NCI-H510A (cell line): ENCODE measurements at regions not wholly inside any gene's neighbourhood (a gene's known extent, or its start where the extent isn't known, plus 50 kb on each side); places are given as distances from the start of the nearest gene placed in this dataset.
"Not testable (repeated sequence)": the region's sequence is repeated elsewhere in the genome, so short reads cannot be mapped to it uniquely, and the experiment has no call there.

ENCODE experiments used
- DNase-seq: peaks from one replicate; lab custom pipeline; 2025; lab: John Stamatoyannopoulos, UW

DNA sequence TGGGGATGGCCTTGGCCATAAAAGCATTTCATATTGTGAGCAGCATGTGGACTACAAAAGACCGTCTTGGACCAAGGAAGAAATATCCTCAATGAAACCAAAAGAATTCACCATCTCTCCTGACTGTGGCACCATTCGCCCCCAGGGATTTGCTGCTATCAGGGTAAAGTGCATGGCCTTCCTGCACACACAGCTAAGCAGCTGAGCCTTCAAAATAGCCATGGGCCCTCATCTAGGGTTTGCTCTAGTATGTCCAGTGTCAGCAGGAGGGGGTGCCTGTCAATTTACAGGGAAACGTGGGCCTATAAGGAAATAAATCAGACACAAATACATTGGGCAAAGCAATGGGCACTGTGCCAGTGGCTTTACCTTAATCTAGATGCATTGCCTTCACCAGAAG lies 296.6 kb upstream of the NBPF12 start:
- not testable (repeated sequence) for DNase-seq

DNA sequence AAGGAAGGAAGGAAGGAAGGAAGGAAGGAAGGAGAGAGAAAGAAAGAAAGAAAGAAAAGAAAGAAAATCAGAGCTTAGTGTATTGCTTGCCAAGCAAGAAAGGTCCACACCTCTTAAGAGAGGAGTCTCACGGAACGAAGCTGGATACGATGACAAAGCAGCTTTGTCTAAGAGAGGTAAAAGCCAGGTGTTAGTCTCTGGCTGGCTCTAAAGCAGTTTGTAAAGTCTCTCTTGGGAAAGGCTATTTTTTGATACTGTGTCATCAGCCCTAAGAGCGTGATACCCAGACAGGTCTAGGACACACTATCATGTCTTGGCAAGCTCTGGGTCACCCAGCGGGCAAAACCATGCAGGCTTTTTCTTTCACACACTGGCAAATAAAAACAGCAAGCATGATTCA lies 297.5 kb upstream of the NBPF12 start:
- DNase-seq: not testable (repeated sequence)

DNA sequence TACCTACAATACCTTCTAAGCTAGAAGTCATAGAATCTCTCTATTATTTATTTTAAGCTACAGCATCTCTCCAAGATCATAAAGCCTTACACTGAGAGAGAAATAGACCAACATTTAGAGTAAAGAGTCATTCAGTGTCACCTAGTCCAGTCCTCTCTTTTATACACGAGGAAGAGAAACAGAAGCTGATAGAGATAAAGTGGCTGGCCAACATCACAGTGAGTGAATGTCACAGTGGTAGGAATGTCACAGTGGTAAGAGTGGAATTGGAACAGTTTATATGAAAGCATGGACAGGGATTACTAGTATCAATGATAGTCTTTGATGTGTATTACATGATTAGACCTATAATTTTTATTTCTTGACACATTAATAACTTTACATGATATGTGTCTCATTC lies 307.8 kb upstream of the NBPF12 start:
- not testable (repeated sequence) for DNase-seq

DNA sequence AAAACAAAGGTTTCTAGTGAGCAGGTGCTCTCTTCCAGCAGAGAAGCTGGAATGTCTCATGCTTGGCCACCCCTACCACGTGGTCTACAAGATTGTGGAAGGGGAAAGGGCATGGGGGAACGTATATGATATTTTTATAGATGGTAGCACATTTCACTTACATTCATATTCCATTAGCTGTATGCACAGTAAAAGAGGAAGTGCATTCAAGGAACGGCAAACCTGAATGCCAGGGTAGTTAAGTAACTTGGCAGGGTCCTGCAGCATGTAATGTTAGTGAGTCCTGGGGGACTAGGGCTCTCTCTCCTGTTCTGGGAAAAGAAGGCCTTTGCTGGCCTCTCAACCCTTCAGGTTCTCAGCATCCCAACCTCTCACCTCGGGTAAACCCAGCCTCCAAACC lies 319.5 kb upstream of the NBPF12 start:
- DNase-seq: not testable (repeated sequence)

DNA sequence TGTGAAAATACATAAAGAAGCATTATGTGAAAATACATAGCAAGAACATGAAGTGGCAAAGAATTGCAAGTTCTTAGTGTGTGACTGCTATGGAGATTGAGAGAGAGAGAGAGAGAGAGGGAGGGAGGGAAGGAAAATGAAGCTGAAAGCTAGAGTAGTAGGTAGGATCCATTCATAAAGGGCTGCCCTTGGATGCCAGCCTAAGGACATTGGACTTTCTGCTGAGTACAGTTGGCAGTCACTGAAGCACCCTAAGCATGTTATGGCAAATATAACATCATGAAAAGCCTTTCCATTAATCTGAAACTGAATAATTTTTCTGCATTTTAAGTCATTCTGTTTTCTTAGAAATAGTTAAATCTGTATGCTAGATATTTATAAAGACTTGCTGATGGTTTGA lies 333.4 kb upstream of the NBPF12 start:
- DNase-seq: not testable (repeated sequence)

DNA sequence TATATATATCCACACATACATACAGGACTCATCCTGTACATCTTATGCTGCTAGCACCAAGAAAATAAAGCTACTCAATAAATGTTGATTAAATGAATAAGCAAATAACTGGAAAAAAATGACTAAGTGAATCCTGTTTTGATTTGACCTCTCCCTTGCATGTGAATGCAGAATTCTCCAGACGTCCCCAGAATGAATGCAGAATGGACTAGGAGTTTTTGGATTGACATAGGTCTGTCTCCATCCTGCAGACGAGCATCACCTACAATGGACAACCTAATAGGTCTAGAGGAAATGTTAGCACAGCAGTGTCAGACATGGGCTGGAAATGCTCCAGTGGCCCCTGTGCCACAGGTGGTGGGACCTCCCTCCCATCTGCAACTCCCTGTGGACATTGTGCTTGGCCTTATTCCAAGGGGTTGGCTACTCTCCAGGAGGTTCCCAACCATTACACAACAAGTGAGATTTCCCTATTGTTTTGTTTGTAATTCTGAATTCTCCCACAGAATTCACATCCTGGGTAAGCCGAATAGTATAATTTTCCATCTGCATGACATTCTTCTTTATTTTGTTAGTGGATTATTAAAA lies 337.3 kb upstream of the NBPF12 start:
- DNase-seq: not testable (repeated sequence)

DNA sequence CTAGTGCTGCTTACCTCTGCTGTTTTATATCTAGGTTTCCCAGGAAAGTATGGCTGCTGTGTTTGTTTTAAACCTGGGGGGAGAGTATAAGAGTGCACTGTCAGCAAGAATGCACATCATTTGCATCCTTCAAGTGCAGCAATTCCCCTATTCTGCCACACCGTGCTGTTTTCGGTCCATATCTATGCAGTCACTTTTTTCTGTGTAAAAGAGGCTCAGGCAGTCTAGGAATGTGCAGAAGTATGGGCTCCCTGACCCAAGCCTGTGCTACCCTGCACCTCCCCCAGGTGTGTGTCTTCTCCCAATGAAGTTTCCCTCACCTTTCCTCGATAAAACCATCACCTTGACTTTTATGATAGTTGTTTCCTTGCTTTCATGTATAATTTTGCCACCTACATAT lies 338.2 kb upstream of the NBPF12 start:
- not testable (repeated sequence) for DNase-seq

DNA sequence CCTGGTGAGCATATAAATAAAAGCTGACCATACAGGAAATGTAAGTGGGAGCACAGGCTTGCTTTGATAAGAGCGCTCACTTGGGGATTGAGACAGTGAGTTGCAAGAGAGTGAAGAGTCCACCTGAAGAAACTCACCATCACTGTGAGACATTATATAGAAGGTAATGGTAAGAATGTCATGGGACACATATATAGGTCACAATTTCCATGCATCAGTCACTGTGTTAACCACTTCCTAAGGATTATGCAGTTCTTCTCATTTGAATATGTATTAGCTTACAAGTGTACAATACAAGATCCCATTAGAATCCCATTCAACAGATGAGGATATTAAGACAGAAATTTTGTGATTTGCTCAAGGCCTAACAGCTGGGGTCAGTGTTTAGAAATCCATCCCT lies 352.4 kb upstream of the NOTCH2NLA start:
- DNase-seq: not testable (repeated sequence)

DNA sequence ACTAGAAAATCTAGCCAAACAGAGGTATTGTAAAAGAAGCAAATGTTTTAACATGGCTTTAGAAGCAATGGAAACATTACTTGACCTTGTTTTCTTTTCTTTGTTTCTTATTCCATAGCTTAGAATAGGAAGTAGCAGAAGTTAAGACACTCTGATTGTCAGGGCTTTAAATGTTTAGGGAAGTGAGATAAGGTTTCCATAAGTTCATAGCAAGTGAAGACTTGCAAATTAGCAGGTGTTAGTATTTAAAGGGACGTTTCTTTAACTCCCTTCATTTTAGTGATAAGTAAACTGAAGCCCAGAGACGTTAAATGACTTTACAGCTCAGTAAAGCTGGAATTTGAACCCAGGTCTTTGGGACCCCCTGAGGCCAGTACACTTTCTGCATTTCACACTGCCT lies 338.7 kb upstream of the NOTCH2NLA start:
- DNase-seq: not testable (repeated sequence)

DNA sequence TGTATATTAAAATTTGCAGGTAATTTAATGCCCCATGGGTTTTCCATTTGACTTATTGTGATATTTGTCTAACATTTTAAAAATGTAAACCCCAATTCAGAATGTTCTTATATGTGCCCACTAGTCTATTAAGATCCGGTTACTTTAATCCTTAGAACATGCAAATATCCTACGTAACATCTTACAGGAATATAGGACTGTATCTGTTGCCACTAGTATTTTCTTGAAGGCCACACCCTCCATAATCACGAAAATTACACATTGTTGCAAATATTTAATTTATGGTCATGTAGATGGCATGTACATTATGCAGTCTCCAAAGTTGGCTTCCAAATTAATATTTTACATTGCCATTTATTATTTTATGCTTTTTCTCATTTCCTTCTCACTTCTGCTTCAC lies 329.2 kb upstream of the NOTCH2NLA start:
- not testable (repeated sequence) for DNase-seq

DNA sequence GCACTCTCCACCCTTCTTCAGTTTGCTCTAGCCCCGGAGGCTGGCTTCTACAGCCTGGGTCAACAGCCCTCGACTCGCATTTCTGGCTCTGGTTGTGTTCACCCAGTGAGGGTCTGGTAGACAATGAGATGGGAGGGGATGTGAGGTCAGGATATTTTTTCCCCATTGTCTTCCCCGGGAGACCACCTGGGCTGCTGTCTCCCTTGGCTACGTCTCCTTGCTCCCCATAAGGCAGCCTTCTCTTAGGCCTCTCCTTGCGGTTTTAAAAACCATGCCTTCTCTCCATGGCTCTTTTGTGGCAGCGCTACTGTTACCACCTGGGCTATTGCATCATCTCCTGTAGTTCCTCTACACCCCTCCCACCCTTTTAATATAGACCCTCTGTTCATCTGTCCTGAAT lies 327.6 kb upstream of the NOTCH2NLA start:
- not testable (repeated sequence) for DNase-seq

DNA sequence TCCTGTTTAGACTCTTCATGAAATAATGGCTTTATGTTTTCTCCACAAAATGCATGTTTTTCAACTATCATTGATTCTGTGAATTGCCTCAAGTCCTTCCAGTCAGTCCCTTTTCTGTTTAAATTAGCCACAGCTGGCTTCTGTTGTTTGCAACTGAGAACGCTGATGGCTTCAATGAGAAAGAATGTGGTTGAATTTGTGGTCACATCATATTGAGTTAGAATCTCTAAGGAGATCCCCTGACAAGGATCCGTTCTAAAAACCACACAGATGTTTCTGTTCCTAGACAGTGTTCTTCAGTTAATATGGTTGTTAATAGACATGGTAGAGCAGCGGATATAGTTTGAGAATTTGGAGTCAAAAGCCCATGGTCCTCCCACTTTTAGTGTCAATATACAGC lies 323.6 kb upstream of the NOTCH2NLA start:
- not testable (repeated sequence) for DNase-seq

DNA sequence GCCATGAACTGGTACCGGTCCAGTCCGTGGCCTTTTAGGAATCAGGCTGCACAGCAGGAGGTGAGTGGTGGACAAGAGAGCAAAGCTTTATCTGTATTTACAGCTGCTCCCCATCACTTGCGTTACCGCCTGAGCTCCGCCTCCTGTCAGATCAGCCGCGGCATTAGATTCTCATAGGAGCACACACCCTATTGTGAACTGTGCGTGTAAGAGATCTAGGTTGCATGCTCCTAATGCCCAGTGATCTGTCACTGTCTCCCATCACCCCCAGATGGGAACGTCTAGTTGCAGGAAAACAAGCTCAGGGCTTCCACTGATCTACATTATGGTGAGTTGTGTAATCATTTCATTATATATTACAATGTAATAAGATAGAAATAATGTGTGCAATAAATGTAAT lies 319.9 kb upstream of the NOTCH2NLA start:
- not testable (repeated sequence) for DNase-seq

DNA sequence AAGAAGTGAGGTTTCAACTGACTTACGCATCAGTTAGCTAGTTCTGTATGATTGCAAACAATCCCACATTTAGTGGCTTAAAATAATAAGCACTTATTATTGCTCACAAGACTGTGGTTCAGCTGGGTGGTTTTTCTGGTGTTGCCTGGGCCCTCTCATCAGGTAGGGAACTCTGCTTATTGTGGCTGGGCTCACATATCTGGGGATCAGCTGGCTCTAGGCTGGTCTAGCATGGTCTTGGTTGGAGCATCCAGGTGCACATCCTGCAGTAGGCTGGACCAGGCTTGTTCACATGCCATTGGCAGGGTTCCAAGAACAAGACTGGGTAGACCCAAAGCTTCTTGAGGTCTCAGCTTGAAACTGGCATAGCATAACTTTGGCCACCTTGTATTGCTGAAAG lies 317.4 kb upstream of the NOTCH2NLA start:
- DNase-seq: not testable (repeated sequence)

DNA sequence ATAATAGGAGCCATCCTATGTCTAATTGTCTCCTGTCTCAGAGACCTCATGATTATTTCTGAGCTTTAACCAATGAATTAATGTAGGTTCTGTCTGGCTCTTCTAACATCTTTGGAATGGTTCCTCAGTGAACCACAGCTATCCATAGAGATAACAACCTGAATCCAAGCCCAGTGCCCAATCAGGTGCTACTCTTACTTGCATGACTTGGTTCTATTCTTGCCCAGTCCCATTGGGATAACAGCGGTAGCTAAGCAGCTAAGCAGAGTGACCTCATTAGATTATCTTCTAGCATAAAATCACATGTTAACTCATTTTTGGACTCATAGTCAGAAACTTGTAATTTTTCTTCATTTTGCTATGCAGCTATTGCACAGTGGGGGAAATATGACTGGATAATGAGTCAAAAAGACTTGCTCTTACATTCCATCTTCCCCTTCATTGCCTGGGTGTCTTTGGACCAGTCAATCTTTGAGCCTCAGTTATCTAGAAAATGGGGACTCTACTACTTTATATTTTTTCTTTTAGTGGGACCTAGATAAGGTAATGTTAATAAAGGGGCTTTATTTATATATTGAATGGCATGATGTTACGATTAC lies 309.1 kb upstream of the NOTCH2NLA start:
- not testable (repeated sequence) for DNase-seq

DNA sequence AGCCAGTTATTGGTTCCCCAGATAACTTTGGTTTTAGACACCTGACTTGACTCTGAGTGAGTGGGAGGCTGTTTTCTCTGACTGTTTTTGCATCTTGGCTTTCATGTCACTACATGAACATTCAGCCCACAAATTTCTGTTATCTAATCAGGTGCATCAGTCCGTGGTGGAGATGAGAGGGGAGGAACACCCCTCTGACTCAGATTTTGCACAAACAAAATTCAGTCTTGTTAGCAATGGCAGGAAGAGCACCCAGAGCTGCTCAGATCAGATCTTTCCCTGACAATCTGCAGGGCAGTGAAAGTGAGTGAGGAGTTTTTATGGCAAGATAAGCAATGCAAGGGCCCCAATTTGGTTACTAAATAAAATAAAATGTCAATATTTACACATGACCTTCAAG lies 307.2 kb upstream of the NOTCH2NLA start:
- DNase-seq: not testable (repeated sequence)

DNA sequence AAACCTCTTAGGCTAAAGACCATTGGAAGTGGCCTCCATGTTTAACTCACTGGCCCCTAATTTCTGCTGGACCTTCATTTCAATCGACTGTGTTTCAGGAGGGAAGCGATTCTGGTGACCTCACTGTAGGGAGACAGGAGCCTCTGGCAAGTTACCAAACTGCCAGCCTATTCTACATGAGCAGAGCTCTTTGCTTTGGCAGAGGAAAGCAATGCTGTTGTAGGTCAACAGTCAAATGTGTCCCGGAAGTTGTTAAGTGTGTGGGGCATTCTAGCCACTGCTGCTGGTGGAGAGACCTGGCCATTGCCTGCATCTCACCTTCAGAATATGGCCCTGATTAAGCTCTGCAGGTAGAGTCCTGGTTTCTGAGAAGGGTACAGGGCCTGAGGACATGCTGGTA lies 306.8 kb upstream of the NOTCH2NLA start:
- DNase-seq: not testable (repeated sequence)

DNA sequence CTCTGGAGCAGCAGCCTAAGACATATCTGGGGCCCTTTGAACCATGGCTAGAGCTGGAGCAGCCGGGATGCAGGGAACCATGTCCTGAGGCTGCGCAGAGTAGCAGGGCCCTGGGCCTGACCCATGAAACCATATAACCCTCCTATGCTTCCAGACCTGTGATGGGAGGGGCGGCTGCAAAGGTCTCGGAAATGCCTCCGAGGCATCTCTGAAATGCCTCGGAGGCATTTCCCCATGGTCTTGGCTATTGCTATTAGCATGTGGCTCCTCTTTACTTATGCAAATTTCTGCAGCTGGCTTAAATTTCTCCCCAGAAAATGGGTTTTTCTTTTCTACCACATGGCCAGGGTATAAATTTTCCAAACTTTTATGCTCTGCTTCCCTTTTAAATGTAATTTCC lies 302.1 kb upstream of the NOTCH2NLA start:
- not testable (repeated sequence) for DNase-seq

DNA sequence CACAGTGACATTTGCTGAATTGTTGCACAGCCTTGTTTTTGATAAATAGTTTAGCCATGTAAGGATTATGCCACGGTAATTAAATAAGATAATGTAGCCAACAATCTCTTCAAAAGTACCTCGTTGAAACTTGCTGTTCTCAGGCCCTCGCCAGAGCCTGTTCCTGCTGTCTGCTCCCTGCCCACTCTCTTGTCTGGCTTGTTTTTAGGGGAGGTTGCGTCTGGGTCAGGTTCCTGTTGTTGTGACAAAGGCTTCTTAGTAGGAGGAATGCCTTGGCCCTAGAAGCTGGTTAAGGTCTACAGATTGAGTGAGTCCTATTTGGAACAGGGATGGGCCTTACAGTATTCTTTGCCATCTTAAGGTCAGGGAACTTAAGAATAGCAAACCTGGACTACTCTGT lies 294.0 kb upstream of the NOTCH2NLA start:
- not testable (repeated sequence) for DNase-seq

DNA sequence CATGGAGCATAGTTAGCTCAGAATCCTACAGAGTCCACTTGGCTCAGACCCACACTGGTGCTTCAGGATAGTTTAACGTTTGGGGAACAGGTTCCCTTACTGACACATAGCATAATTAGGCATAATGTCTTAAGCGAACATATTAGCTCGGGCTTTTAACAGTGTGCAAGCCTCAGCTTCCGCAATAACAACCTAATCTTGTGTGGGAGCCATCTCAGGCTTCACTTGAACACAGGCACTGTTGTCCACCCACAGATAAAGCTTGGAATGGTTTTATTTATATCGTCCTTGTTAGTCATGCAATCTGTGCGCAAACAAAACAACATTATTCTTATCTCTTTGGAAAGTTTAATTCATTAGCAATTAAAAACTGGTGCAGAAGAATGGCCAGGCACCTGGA lies 293.5 kb upstream of the NOTCH2NLA start:
- not testable (repeated sequence) for DNase-seq

DNA sequence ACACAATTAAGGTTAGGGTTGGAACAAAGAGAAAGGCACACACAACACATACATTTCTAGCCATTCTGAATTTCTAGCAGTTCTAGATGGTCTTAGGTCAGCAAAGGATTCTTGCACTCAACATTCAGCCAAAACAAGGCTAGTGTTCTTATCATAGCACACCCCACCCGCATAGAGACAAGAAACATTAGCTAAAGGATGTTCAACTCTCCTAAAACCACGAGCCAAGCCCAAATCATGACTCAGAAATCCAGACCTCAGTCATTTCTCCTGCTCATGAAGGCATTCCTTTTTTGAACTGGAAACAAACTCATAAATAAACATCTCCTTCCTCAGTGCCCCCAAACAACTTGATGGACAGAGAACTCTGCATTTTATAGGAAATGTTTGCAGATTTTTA lies 293.0 kb upstream of the NOTCH2NLA start:
- not testable (repeated sequence) for DNase-seq

DNA sequence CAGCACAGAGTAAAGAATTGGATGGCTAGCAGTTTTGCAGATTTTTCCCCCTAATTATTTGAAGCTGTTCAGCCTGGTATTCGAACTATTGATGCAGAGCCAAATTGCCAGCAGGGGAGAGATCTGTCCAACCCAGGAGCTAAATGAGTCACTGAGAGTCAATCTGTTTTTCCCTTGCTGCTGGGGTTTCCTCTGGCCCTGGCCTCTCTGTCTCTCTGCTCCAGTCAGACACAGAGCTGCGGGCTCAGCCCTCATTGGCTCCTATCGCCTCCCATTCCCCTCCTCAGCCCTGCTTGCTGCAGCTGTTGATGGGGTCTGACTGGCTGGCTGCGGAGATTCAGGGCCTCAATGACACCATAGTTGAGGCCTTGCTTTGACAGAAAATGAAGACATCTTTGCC lies 284.9 kb upstream of the NOTCH2NLA start:
- DNase-seq: not testable (repeated sequence)

DNA sequence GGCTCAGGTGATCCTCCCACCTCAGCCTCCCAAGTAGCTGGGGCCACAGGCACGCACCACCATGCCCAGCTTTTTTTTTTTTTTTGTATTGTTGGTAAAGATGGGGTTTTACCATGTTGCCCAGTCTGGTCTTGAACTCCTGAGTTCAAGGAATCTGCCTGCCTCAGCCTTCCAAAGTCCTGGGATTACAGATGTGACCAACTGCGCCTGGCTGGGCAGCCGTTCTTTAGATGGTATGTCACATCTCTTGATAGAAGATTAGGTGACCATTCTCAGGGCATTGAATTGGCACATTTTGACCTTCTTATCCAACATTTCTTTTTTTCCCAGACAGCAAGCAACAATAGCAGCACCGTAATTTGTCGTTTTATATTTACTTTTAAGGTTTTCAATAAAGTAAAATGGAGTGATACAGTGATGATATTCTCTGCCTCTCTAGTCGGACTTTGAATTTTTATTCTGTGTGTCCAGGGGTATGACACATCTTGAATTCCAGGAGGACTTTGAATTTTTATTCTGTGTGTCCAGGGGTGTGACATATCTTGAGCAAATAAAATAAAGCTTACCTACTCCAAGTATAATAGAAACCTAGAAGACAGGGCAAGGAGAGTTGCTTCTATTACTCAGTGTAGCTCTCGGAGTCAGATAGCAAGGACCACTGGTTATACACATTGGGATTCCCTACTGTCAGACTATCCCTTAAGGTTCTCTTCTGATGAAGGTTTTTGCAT lies 282.4 kb upstream of the NOTCH2NLA start:
- DNase-seq: not testable (repeated sequence)
